Fibroblast of lung (primary cell): ENCODE measurements at regions not wholly inside any gene's neighbourhood (a gene's known extent, or its start where the extent isn't known, plus 50 kb on each side); places are given as distances from the start of the nearest gene placed in this dataset.

Experiments used
- CTCF ChIP-seq, 2 donors: IDR thresholded peaks in 1 of 2; conservative IDR thresholded peaks in 1 of 2; 1 replicate in 1 of 2; 2 replicates in 1 of 2; pipeline ENCODE4 v1.5.1; 2011 to 2012; ENCODE audit warnings: low read length in 2 of 2, control low read depth in 1 of 2, inconsistent platforms in 1 of 2, low read depth in 1 of 2, mild to moderate bottlenecking in 1 of 2
- EZH2 ChIP-seq: IDR thresholded peaks from 2 replicates; pipeline ENCODE4 v1.5.1; 2012; ENCODE audit warnings: low read length, control low read depth, mild to moderate bottlenecking; ENCODE audit errors: missing control alignments

GRCh38 chr6:8983202-8983688 lies 547.9 kb upstream of the SLC35B3 start:
- TF ChIP-seq CTCF (conservative IDR thresholded peaks at IDR 0.05 in 1 of 2, IDR thresholded peaks at IDR 0.05 in 1 of 2; ENCODE audit: low read depth in 1 of 2, low read length in 2 of 2) (peak; percentile 96 to 99), EZH2 (no peak)
